GM18499 (cell line): ENCODE measurements at regions not wholly inside any gene's neighbourhood (a gene's known extent, or its start where the extent isn't known, plus 50 kb on each side); places are given as distances from the start of the nearest gene placed in this dataset.

Experiments used
- ATAC-seq: cut with Tn5 transposase; IDR thresholded peaks from one replicate; pipeline ENCODE4 v1.9.1; 2021; ENCODE audit warnings: moderate number of reproducible peaks; ENCODE audit not compliant: insufficient read depth, unreplicated experiment

GRCh38 chr16:16774389-16774788 lies 395.4 kb downstream of the NPIPA7 start:
- ATAC-seq, result no peak

- no peak for ATAC-seq
These were observed 399.4 kb downstream of the NPIPA7 start for GRCh38 chr16:16778332-16778731.

- ATAC-seq, result no peak
These were observed 401.6 kb downstream of the NPIPA7 start for GRCh38 chr16:16780588-16780987.

- ATAC-seq, result no peak
These were observed 403.2 kb downstream of the NPIPA7 start for GRCh38 chr16:16782153-16782552.

GRCh38 chr16:16788004-16788403 lies 409.1 kb downstream of the NPIPA7 start:
- no peak for ATAC-seq

- ATAC-seq, result no peak
These were observed 411.7 kb downstream of the NPIPA7 start for GRCh38 chr16:16790597-16790996.

GRCh38 chr16:16791051-16791450 lies 412.1 kb downstream of the NPIPA7 start:
- no peak for ATAC-seq

- no peak for ATAC-seq
These were observed 418.3 kb downstream of the NPIPA7 start for GRCh38 chr16:16797239-16797638.

GRCh38 chr16:16798504-16798903 lies 419.6 kb downstream of the NPIPA7 start:
- ATAC-seq, result no peak

- no peak for ATAC-seq
These were observed 426.9 kb downstream of the NPIPA7 start for GRCh38 chr16:16805809-16806208.

- no peak for ATAC-seq
These were observed 436.7 kb downstream of the NPIPA7 start for GRCh38 chr16:16815641-16816040.

- no peak for ATAC-seq
These were observed 438.3 kb downstream of the NPIPA7 start for GRCh38 chr16:16817196-16817595.

- no peak for ATAC-seq
These were observed 442.3 kb downstream of the NPIPA7 start for GRCh38 chr16:16821261-16821660.

- ATAC-seq, result no peak
These were observed 450.0 kb downstream of the NPIPA7 start for GRCh38 chr16:16828913-16829398.

GRCh38 chr16:16830401-16830800 lies 451.5 kb downstream of the NPIPA7 start:
- no peak for ATAC-seq

GRCh38 chr16:16830973-16831372 lies 452.0 kb downstream of the NPIPA7 start:
- no peak for ATAC-seq

GRCh38 chr16:16833165-16833564 lies 454.2 kb downstream of the NPIPA7 start:
- ATAC-seq, result no peak

- no peak for ATAC-seq
These were observed 471.3 kb downstream of the NPIPA7 start for GRCh38 chr16:16850274-16850673.

GRCh38 chr16:16857012-16857411 lies 478.1 kb downstream of the NPIPA7 start:
- ATAC-seq, result no peak

GRCh38 chr16:16857603-16858283 lies 478.8 kb downstream of the NPIPA7 start:
- ATAC-seq, result no peak

- ATAC-seq, result no peak
These were observed 482.6 kb downstream of the NPIPA7 start for GRCh38 chr16:16861546-16861945.

GRCh38 chr16:16863672-16864071 lies 484.7 kb downstream of the NPIPA7 start:
- ATAC-seq, result no peak
